ENCODE measurements at regions not wholly inside any gene's neighbourhood (a gene's known extent, or its start where the extent isn't known, plus 50 kb on each side); places are given as distances from the start of the nearest gene placed in this dataset.

GRCh38 chr6:155889410-155889809 lies 433.8 kb upstream of the NOX3 start:
- TF ChIP-seq EZH2 (IDR thresholded peaks at IDR 0.05; ENCODE audit: insufficient read depth, poor library complexity, severe bottlenecking) = no peak
- no peak for TF ChIP-seq EZH2phosphoT487 (IDR thresholded peaks at IDR 0.05; ENCODE audit: insufficient read depth, low read depth)

Measured in GM23248 (cell line).